ENCODE measurements at regions not wholly inside any gene's neighbourhood (a gene's known extent, or its start where the extent isn't known, plus 50 kb on each side); places are given as distances from the start of the nearest gene placed in this dataset.

- TF ChIP-seq POLR2A (IDR thresholded peaks at IDR 0.05; ENCODE audit: control extremely low read depth in 1 of 2, low read depth in 2 of 2, low read length in 2 of 2), result no peak
- TF ChIP-seq PHF8 (conservative IDR thresholded peaks at IDR 0.05; ENCODE audit: low read depth, low read length), result no peak
- TF ChIP-seq SIRT6 (IDR thresholded peaks at IDR 0.05; ENCODE audit: low read length), result no peak
- TF ChIP-seq CTCF (IDR thresholded peaks at IDR 0.05; ENCODE audit: control extremely low read depth in 1 of 3, insufficient read depth in 1 of 3, low read depth in 1 of 3, low read length in 3 of 3), result no peak
- no peak for TF ChIP-seq JUND (IDR thresholded peaks at IDR 0.05; ENCODE audit: low read length)
- TF ChIP-seq HDAC2 (IDR thresholded peaks at IDR 0.05; ENCODE audit: borderline replicate concordance in 1 of 2, low read depth in 2 of 2, low read length in 2 of 2), result no peak
These were observed 311.9 kb upstream of the TLE4 start for GRCh38 chr9:79259858-79260257.
